PC-9 (cell line): ENCODE measurements at regions not wholly inside any gene's neighbourhood (a gene's known extent, or its start where the extent isn't known, plus 50 kb on each side); places are given as distances from the start of the nearest gene placed in this dataset.

Experiments used
- CTCF ChIP-seq: fragments of 200-600 bp; sonication (generic); conservative IDR thresholded peaks from 2 replicates; pipeline ENCODE4 v1.6.1; 2017; ENCODE audit warnings: mixed run types, antibody characterized with exemption, mild to moderate bottlenecking, moderate library complexity
- EZH2 ChIP-seq: fragments of 200-600 bp; sonication (generic); IDR thresholded peaks from 2 replicates; pipeline ENCODE4 v1.8.0; 2017; ENCODE audit warnings: antibody characterized with exemption, low read depth

DNA sequence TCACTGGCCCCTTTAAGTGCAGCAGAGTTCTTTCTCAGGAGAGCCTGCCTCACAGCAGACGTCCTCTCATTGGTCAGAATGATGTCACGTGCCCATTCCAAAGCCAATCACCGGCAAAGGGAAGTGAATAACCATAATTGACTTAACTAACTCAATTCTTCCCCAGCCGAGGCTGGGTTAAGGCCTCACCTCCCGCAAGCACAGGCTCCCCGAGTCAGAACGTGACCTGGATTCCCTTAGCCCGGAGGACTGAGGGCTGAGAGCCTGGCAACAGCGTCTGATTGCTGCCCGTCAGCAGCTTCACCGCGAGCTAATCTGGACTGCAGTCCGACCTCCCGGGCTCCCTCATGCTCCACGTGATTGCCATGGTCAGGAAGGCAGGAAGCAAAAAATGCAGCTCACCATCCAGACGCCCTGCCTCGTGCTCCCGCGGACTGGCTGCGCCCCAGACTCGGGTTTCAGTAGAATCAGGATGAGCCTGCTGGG lies 92.1 kb upstream of the FZD10 start:
- TF ChIP-seq CTCF (no peak), EZH2 (no peak)
